Lower leg skin (tissue), 3 donors: ENCODE measurements at regions not wholly inside any gene's neighbourhood (a gene's known extent, or its start where the extent isn't known, plus 50 kb on each side); places are given as distances from the start of the nearest gene placed in this dataset.

ENCODE experiments used
- POLR2A ChIP-seq, 2 donors: fragments of 450-650 bp; IDR thresholded peaks; one replicate each; pipeline ENCODE4 v1.6.1; 2016 to 2017; ENCODE audit warnings: antibody characterized with exemption in 2 of 2, mild to moderate bottlenecking in 1 of 2, moderate library complexity in 1 of 2
- TF ChIP-seq, protein P1 (sequence below), 3 donors: fragments of 450-650 bp; IDR thresholded peaks; one replicate each; pipeline ENCODE4 v1.5.1; 2016; ENCODE audit warnings: antibody characterized with exemption in 3 of 3, mild to moderate bottlenecking in 3 of 3, moderate library complexity in 2 of 3

DNA sequence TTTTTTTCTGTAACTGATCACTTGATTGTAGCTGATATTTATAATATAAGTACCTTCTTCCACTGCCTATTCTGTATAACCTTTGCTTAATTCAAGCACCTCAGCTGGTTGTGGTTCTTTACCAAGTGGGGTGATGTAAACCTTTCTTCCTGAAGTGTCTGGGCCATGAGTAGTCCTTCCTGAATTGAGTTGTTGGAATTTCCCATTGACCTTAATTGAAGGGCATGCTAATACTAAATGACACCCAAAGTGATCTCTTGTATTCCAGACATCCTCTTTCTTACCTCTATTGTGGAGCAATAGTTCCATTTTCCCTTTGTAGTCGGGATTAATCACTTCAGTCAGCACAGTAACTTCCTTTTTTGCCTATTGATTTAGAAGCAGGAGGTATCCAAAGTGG lies 1496.8 kb upstream of the CELF4 start:
- TF ChIP-seq, protein P1, sequence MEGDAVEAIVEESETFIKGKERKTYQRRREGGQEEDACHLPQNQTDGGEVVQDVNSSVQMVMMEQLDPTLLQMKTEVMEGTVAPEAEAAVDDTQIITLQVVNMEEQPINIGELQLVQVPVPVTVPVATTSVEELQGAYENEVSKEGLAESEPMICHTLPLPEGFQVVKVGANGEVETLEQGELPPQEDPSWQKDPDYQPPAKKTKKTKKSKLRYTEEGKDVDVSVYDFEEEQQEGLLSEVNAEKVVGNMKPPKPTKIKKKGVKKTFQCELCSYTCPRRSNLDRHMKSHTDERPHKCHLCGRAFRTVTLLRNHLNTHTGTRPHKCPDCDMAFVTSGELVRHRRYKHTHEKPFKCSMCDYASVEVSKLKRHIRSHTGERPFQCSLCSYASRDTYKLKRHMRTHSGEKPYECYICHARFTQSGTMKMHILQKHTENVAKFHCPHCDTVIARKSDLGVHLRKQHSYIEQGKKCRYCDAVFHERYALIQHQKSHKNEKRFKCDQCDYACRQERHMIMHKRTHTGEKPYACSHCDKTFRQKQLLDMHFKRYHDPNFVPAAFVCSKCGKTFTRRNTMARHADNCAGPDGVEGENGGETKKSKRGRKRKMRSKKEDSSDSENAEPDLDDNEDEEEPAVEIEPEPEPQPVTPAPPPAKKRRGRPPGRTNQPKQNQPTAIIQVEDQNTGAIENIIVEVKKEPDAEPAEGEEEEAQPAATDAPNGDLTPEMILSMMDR (IDR thresholded peaks at IDR 0.05): no peak
- no peak for TF ChIP-seq POLR2A (IDR thresholded peaks at IDR 0.05)
